ENCODE measurements at regions not wholly inside any gene's neighbourhood (a gene's known extent, or its start where the extent isn't known, plus 50 kb on each side); places are given as distances from the start of the nearest gene placed in this dataset.
A peak's percentile ranks its signal among the peaks of the same experiment; 100 is the strongest.

DNA sequence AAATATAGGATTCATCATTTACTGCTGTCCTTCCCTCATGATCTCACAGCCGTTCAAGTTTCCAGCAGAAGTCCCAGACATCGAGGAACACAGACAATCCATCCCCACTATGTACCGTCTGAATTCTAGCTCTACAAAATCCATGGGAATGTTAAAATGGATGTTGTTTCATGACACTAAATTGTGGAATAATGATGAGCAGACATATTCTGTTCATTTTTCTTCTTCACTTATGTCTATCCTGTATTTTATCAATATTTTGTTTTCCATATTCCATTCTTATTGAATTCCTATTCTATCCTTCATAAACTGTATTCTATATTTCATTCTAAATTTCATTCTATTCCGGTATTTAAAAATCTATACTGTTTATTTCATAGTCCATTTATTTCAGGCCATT, 71.8 kb downstream of the NUDT10 start:
- no peak overlapping the region for H3K9ac ChIP-seq (ENCODE audit: low read length in 3 of 3)
- H3K9me3 ChIP-seq (ENCODE audit: control insufficient read depth in 2 of 3, insufficient read depth in 1 of 3, low read length in 3 of 3) = no peaks in the 10 kb centered on the region
- H3K4me1 ChIP-seq (ENCODE audit: control insufficient read depth in 2 of 3, insufficient read depth in 2 of 3, low read depth in 1 of 3, low read length in 3 of 3) = no peaks in the 10 kb centered on the region
- H3K36me3 ChIP-seq (ENCODE audit: control insufficient read depth in 2 of 3, insufficient read depth in 3 of 3, low read length in 3 of 3) = no peaks in the 10 kb centered on the region
- TF ChIP-seq, protein P1, sequence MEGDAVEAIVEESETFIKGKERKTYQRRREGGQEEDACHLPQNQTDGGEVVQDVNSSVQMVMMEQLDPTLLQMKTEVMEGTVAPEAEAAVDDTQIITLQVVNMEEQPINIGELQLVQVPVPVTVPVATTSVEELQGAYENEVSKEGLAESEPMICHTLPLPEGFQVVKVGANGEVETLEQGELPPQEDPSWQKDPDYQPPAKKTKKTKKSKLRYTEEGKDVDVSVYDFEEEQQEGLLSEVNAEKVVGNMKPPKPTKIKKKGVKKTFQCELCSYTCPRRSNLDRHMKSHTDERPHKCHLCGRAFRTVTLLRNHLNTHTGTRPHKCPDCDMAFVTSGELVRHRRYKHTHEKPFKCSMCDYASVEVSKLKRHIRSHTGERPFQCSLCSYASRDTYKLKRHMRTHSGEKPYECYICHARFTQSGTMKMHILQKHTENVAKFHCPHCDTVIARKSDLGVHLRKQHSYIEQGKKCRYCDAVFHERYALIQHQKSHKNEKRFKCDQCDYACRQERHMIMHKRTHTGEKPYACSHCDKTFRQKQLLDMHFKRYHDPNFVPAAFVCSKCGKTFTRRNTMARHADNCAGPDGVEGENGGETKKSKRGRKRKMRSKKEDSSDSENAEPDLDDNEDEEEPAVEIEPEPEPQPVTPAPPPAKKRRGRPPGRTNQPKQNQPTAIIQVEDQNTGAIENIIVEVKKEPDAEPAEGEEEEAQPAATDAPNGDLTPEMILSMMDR (IDR thresholded peaks at IDR 0.05; ENCODE audit: borderline replicate concordance, extremely low read depth, insufficient read depth) = no peak
- intact Hi-C loops (cut with DNase I) = no loop called here
- no peaks in the 10 kb centered on the region for H3K27me3 ChIP-seq (ENCODE audit: control insufficient read depth, insufficient read depth, low read length)
- H3K27ac ChIP-seq (ENCODE audit: low read depth in 2 of 2, low read length in 2 of 2) = no peak overlapping the region
- no peak for DNase-seq
- H3K4me3 ChIP-seq (ENCODE audit: low read length in 3 of 3) = no peak overlapping the region
- no peak for FAIRE-seq

GRCh38 chrX:51395810-51396728, 63.4 kb downstream of the NUDT10 start:
- peak overlapping the region in 2 of 3 donors; percentile 34 to 61 for H3K9ac ChIP-seq (ENCODE audit: low read length in 3 of 3)
- H3K9me3 ChIP-seq (ENCODE audit: control insufficient read depth in 2 of 3, insufficient read depth in 1 of 3, low read length in 3 of 3) = no peaks in the 10 kb centered on the region
- H3K27ac ChIP-seq (ENCODE audit: low read depth in 2 of 2, low read length in 2 of 2) = no peak overlapping the region
- DNase-seq = peak; percentile 58 to 75 (median 70)
- no peak for FAIRE-seq
- peak overlapping the region; percentile 57 to 78 (median 61) for H3K4me3 ChIP-seq (ENCODE audit: low read length in 3 of 3)
- no peaks in the 10 kb centered on the region for H3K27me3 ChIP-seq (ENCODE audit: control insufficient read depth, insufficient read depth, low read length)
- TF ChIP-seq, protein P1 (IDR thresholded peaks at IDR 0.05; ENCODE audit: borderline replicate concordance, extremely low read depth, insufficient read depth) = no peak
- H3K4me1 ChIP-seq (ENCODE audit: control insufficient read depth in 2 of 3, insufficient read depth in 2 of 3, low read depth in 1 of 3, low read length in 3 of 3) = no peaks in the 10 kb centered on the region
- no peaks in the 10 kb centered on the region for H3K36me3 ChIP-seq (ENCODE audit: control insufficient read depth in 2 of 3, insufficient read depth in 3 of 3, low read length in 3 of 3)
- intact Hi-C loops (cut with DNase I) = no loop called here

DNA sequence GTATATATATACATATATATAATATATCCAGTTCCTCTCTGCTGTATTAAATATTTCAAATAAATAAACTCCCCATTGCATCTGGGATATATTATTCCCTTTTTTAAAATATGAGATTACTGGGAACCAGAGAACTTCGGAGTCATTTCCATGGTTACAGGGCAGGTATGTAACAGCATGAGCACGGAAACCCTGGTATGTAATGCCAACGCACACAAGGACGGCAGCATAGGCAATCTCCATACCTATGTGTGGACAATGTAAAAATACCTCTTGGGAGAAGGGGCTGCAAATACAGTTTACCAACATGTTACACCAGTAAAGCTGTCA, 62.8 kb downstream of the NUDT10 start:
- H3K27me3 ChIP-seq (ENCODE audit: control insufficient read depth, insufficient read depth, low read length) = no peaks in the 10 kb centered on the region
- intact Hi-C loops (cut with DNase I) = no loop called here
- H3K9me3 ChIP-seq (ENCODE audit: control insufficient read depth in 2 of 3, insufficient read depth in 1 of 3, low read length in 3 of 3) = no peaks in the 10 kb centered on the region
- no peak for DNase-seq
- H3K9ac ChIP-seq (ENCODE audit: low read length in 3 of 3) = peak overlapping the region in 1 of 3 donors; percentile 61
- no peaks in the 10 kb centered on the region for H3K4me1 ChIP-seq (ENCODE audit: control insufficient read depth in 2 of 3, insufficient read depth in 2 of 3, low read depth in 1 of 3, low read length in 3 of 3)
- no peak overlapping the region for H3K27ac ChIP-seq (ENCODE audit: low read depth in 2 of 2, low read length in 2 of 2)
- H3K36me3 ChIP-seq (ENCODE audit: control insufficient read depth in 2 of 3, insufficient read depth in 3 of 3, low read length in 3 of 3) = no peaks in the 10 kb centered on the region
- TF ChIP-seq, protein P1 (IDR thresholded peaks at IDR 0.05; ENCODE audit: borderline replicate concordance, extremely low read depth, insufficient read depth) = no peak
- peak overlapping the region; percentile 57 to 78 (median 61) for H3K4me3 ChIP-seq (ENCODE audit: low read length in 3 of 3)
- FAIRE-seq = no peak
